ENCODE measurements at regions not wholly inside any gene's neighbourhood (a gene's known extent, or its start where the extent isn't known, plus 50 kb on each side); places are given as distances from the start of the nearest gene placed in this dataset.

- Mint-ChIP-seq H3K9me3 (peaks cover 2% of the 10 kb centered on the region), H3K27me3 (no peaks in the 10 kb centered on the region), H3K36me3 (no peaks in the 10 kb centered on the region), H3K4me3 (peak overlapping the region; percentile 68), H3K27ac (peak overlapping the region; percentile 88 to 96), H3K4me1 (ENCODE audit: low read depth in 2 of 2) (peaks cover 65 to 84% of the 10 kb centered on the region in 2 donors)
- ATAC-seq (no peak), DNase-seq (ENCODE audit: low spot score) (no peak)
Measured at GRCh38 chr5:159411115-159411514, 80.8 kb upstream of the IL12B start.

GRCh38 chr5:159412284-159413046, 82.2 kb upstream of the IL12B start:
- H3K27me3 Mint-ChIP-seq = no peaks in the 10 kb centered on the region
- H3K36me3 Mint-ChIP-seq = no peaks in the 10 kb centered on the region
- H3K9me3 Mint-ChIP-seq = peaks cover 2% of the 10 kb centered on the region
- peak overlapping the region; percentile 88 to 96 for H3K27ac Mint-ChIP-seq
- ATAC-seq (peak; percentile 92 to 93), DNase-seq (ENCODE audit: low spot score) (peak; percentile 95)
- H3K4me1 Mint-ChIP-seq (ENCODE audit: low read depth in 2 of 2) = peaks cover 65 to 77% of the 10 kb centered on the region in 2 donors
- H3K4me3 Mint-ChIP-seq = peak overlapping the region; percentile 76

GRCh38 chr5:159414021-159414420, 83.7 kb upstream of the IL12B start:
- no peak for ATAC-seq
- Mint-ChIP-seq H3K27me3 (no peaks in the 10 kb centered on the region), H3K4me1 (ENCODE audit: low read depth in 2 of 2) (peaks cover 65 to 69% of the 10 kb centered on the region in 2 donors), H3K27ac (peak overlapping the region; percentile 88 to 96), H3K4me3 (peak overlapping the region; percentile 14), H3K36me3 (no peaks in the 10 kb centered on the region), H3K9me3 (peaks cover 3% of the 10 kb centered on the region)
- DNase-seq (ENCODE audit: low spot score) = no peak

GRCh38 chr5:159415301-159415937, 85.1 kb upstream of the IL12B start:
- Mint-ChIP-seq H3K27me3 (no peaks in the 10 kb centered on the region), H3K4me3 (no peak overlapping the region), H3K4me1 (ENCODE audit: low read depth in 2 of 2) (peaks cover 51 to 61% of the 10 kb centered on the region in 2 donors), H3K9me3 (peaks cover 3% of the 10 kb centered on the region), H3K27ac (peak overlapping the region; percentile 88 to 96), H3K36me3 (no peaks in the 10 kb centered on the region)
- no peak for ATAC-seq
- no peak for DNase-seq (ENCODE audit: low spot score)

GRCh38 chr5:159416438-159416837, 86.2 kb upstream of the IL12B start:
- peak overlapping the region in 1 of 2 donors; percentile 81 for H3K27ac Mint-ChIP-seq

GRCh38 chr5:159417170-159417569, 86.9 kb upstream of the IL12B start:
- no peaks in the 10 kb centered on the region for H3K36me3 Mint-ChIP-seq

More at GRCh38 chr5:159416438-159416837, 86.2 kb upstream of the IL12B start:
- H3K9me3 Mint-ChIP-seq = peaks cover 3% of the 10 kb centered on the region
- H3K27me3 Mint-ChIP-seq = no peaks in the 10 kb centered on the region
- H3K36me3 Mint-ChIP-seq = no peaks in the 10 kb centered on the region
- H3K4me1 Mint-ChIP-seq (ENCODE audit: low read depth in 2 of 2) = peaks cover 41 to 53% of the 10 kb centered on the region in 2 donors
- DNase-seq (ENCODE audit: low spot score) (no peak), ATAC-seq (no peak)
- no peak overlapping the region for H3K4me3 Mint-ChIP-seq

GRCh38 chr5:159419576-159419975, 89.3 kb upstream of the IL12B start:
- no peaks in the 10 kb centered on the region for H3K36me3 Mint-ChIP-seq
- peaks cover 3% of the 10 kb centered on the region for H3K9me3 Mint-ChIP-seq
- H3K27me3 Mint-ChIP-seq = no peaks in the 10 kb centered on the region
- H3K4me3 Mint-ChIP-seq = no peak overlapping the region
- no peak for DNase-seq (ENCODE audit: low spot score)
- H3K27ac Mint-ChIP-seq = no peak overlapping the region
- no peak for ATAC-seq
- H3K4me1 Mint-ChIP-seq (ENCODE audit: low read depth in 2 of 2) = peaks cover 20 to 24% of the 10 kb centered on the region in 2 donors

More at GRCh38 chr5:159417170-159417569, 86.9 kb upstream of the IL12B start:
- DNase-seq (ENCODE audit: low spot score) (no peak), ATAC-seq (no peak)
- Mint-ChIP-seq H3K27me3 (no peaks in the 10 kb centered on the region), H3K9me3 (peaks cover 3% of the 10 kb centered on the region), H3K27ac (peak overlapping the region in 1 of 2 donors; percentile 81), H3K4me1 (ENCODE audit: low read depth in 2 of 2) (peaks cover 33 to 46% of the 10 kb centered on the region in 2 donors), H3K4me3 (no peak overlapping the region)

GRCh38 chr5:159420940-159421339, 90.7 kb upstream of the IL12B start:
- Mint-ChIP-seq H3K36me3 (no peaks in the 10 kb centered on the region), H3K9me3 (peaks cover 3% of the 10 kb centered on the region), H3K27me3 (no peaks in the 10 kb centered on the region), H3K4me3 (no peak overlapping the region), H3K27ac (no peak overlapping the region), H3K4me1 (ENCODE audit: low read depth in 2 of 2) (peaks cover 26 to 28% of the 10 kb centered on the region in 2 donors)
- ATAC-seq = no peak
- no peak for DNase-seq (ENCODE audit: low spot score)

- DNase-seq (ENCODE audit: low spot score) (no peak), ATAC-seq (no peak)
- no peaks in the 10 kb centered on the region for H3K36me3 Mint-ChIP-seq
- H3K27me3 Mint-ChIP-seq = no peaks in the 10 kb centered on the region
- H3K27ac Mint-ChIP-seq = no peak overlapping the region
- peaks cover 3% of the 10 kb centered on the region for H3K9me3 Mint-ChIP-seq
- no peak overlapping the region for H3K4me3 Mint-ChIP-seq
- peaks cover 38 to 42% of the 10 kb centered on the region in 2 donors for H3K4me1 Mint-ChIP-seq (ENCODE audit: low read depth in 2 of 2)
Measured at GRCh38 chr5:159422361-159422760, 92.1 kb upstream of the IL12B start.

- H3K36me3 Mint-ChIP-seq = no peaks in the 10 kb centered on the region
- H3K27me3 Mint-ChIP-seq = no peaks in the 10 kb centered on the region
- ATAC-seq = no peak
- peaks cover 3% of the 10 kb centered on the region for H3K9me3 Mint-ChIP-seq
- peaks cover 43 to 47% of the 10 kb centered on the region in 2 donors for H3K4me1 Mint-ChIP-seq (ENCODE audit: low read depth in 2 of 2)
- DNase-seq (ENCODE audit: low spot score) = no peak
- no peak overlapping the region for H3K4me3 Mint-ChIP-seq
- no peak overlapping the region for H3K27ac Mint-ChIP-seq
Measured at GRCh38 chr5:159422910-159423309, 92.6 kb upstream of the IL12B start.

- H3K4me3 Mint-ChIP-seq = peak overlapping the region; percentile 28
Measured at GRCh38 chr5:159424123-159424522, 93.8 kb upstream of the IL12B start.

GRCh38 chr5:159426694-159427093, 96.4 kb upstream of the IL12B start:
- H3K36me3 Mint-ChIP-seq = no peaks in the 10 kb centered on the region
- ATAC-seq (peak; percentile 68 to 74), DNase-seq (ENCODE audit: low spot score) (no peak)
- H3K27ac Mint-ChIP-seq = peak overlapping the region; percentile 80 to 86
- H3K9me3 Mint-ChIP-seq = no peaks in the 10 kb centered on the region
- peaks cover 62 to 70% of the 10 kb centered on the region in 2 donors for H3K4me1 Mint-ChIP-seq (ENCODE audit: low read depth in 2 of 2)
- no peaks in the 10 kb centered on the region for H3K27me3 Mint-ChIP-seq
- peak overlapping the region; percentile 86 for H3K4me3 Mint-ChIP-seq

More at GRCh38 chr5:159424123-159424522, 93.8 kb upstream of the IL12B start:
- Mint-ChIP-seq H3K4me1 (ENCODE audit: low read depth in 2 of 2) (peaks cover 47 to 51% of the 10 kb centered on the region in 2 donors), H3K27ac (peak overlapping the region in 1 of 2 donors; percentile 24), H3K36me3 (no peaks in the 10 kb centered on the region), H3K9me3 (no peaks in the 10 kb centered on the region), H3K27me3 (no peaks in the 10 kb centered on the region)
- ATAC-seq = peak in 1 of 2 donors; percentile 57
- no peak for DNase-seq (ENCODE audit: low spot score)

GRCh38 chr5:159427180-159428012, 97.1 kb upstream of the IL12B start:
- peaks cover 0 to 2% of the 10 kb centered on the region in 2 donors for H3K27me3 Mint-ChIP-seq

More at GRCh38 chr5:159427180-159428012, 97.1 kb upstream of the IL12B start:
- DNase-seq (ENCODE audit: low spot score) = no peak
- no peaks in the 10 kb centered on the region for H3K36me3 Mint-ChIP-seq
- H3K9me3 Mint-ChIP-seq = no peaks in the 10 kb centered on the region
- peak overlapping the region; percentile 86 for H3K4me3 Mint-ChIP-seq
- peak; percentile 71 to 83 for ATAC-seq
- H3K4me1 Mint-ChIP-seq (ENCODE audit: low read depth in 2 of 2) = peaks cover 67 to 75% of the 10 kb centered on the region in 2 donors
- H3K27ac Mint-ChIP-seq = peak overlapping the region; percentile 80 to 86

Data from natural killer cell treated with Interleukin-12 subunit alpha and Interleukin-12 subunit beta and Interleukin-15 and Interleukin-18, amount 100 ng/mL, for 72 hours (primary cell).